Liver (tissue), 8 donors: ENCODE measurements at regions not wholly inside any gene's neighbourhood (a gene's known extent, or its start where the extent isn't known, plus 50 kb on each side); places are given as distances from the start of the nearest gene placed in this dataset.

Experiments used
- DNase-seq: peaks from one replicate; pipeline ENCODE4 v3.0.0-alpha.2; 2017; ENCODE audit warnings: low spot score
- H3K27ac ChIP-seq, 2 donors: one replicate each; pipeline ENCODE4 v1.7.0; 2013; ENCODE audit warnings: inconsistent platforms in 2 of 2, low read length in 2 of 2, control low read depth in 1 of 2, low read depth in 1 of 2, mild to moderate bottlenecking in 1 of 2
- H3K27me3 ChIP-seq, 4 donors: one replicate each; pipeline versions ENCODE4 v1.6.1 to v1.7.0; 2013; ENCODE audit warnings: low read length in 3 of 4, inconsistent platforms in 1 of 4, mild to moderate bottlenecking in 1 of 4, moderate library complexity in 1 of 4; ENCODE audit not compliant: control insufficient read depth in 4 of 4, insufficient read depth in 4 of 4
- H3K36me3 ChIP-seq, 4 donors: one replicate each; pipeline versions ENCODE4 v1.6.1 to v1.7.0; 2013; ENCODE audit warnings: low read length in 3 of 4, mild to moderate bottlenecking in 3 of 4, low read depth in 1 of 4, moderate library complexity in 1 of 4; ENCODE audit not compliant: control insufficient read depth in 4 of 4, insufficient read depth in 3 of 4
- H3K4me1 ChIP-seq, 4 donors: one replicate each; pipeline versions ENCODE4 v1.6.1 to v1.7.0; 2013; ENCODE audit warnings: low read length in 3 of 4, mild to moderate bottlenecking in 3 of 4, moderate library complexity in 1 of 4; ENCODE audit not compliant: control insufficient read depth in 4 of 4, insufficient read depth in 4 of 4
- H3K4me3 ChIP-seq, 3 donors: one replicate each; pipeline versions ENCODE4 v1.6.1 to v1.7.0; 2013; ENCODE audit warnings: low read length in 3 of 3, control low read depth in 1 of 3, low read depth in 1 of 3, mild to moderate bottlenecking in 1 of 3
- H3K9ac ChIP-seq, 2 donors: one replicate each; pipeline ENCODE4 v1.7.0; 2013; ENCODE audit warnings: low read length in 2 of 2, mild to moderate bottlenecking in 2 of 2, moderate library complexity in 2 of 2, control low read depth in 1 of 2, low read depth in 1 of 2
- H3K9me3 ChIP-seq, 4 donors: one replicate each; pipeline versions ENCODE4 v1.6.1 to v1.7.0; 2013; ENCODE audit warnings: low read length in 3 of 4; ENCODE audit not compliant: control insufficient read depth in 4 of 4
- EGR1 ChIP-seq, 2 donors: IDR thresholded peaks; 2 replicates each; pipeline ENCODE4 v1.6.1; 2016 to 2018; ENCODE audit warnings: antibody characterized with exemption in 2 of 2, low read depth in 2 of 2
- FOXA1 ChIP-seq: IDR thresholded peaks from 2 replicates; pipeline ENCODE4 v1.6.1; 2016; ENCODE audit warnings: antibody characterized with exemption
- FOXA2 ChIP-seq: IDR thresholded peaks from 2 replicates; pipeline ENCODE4 v1.6.1; 2016; ENCODE audit warnings: antibody characterized with exemption
- GABPA ChIP-seq, 2 donors: IDR thresholded peaks in 1 of 2; conservative IDR thresholded peaks in 1 of 2; 2 replicates each; pipeline ENCODE4 v1.6.1; 2016; ENCODE audit warnings: antibody characterized with exemption in 2 of 2, mild to moderate bottlenecking in 1 of 2, moderate library complexity in 1 of 2
- HNF4A ChIP-seq, 2 donors: conservative IDR thresholded peaks; 2 replicates each; pipeline ENCODE4 v1.6.1; 2016; ENCODE audit warnings: antibody characterized with exemption in 2 of 2, mild to moderate bottlenecking in 2 of 2
- HNF4G ChIP-seq: IDR thresholded peaks from 2 replicates; pipeline ENCODE4 v1.6.1; 2016; ENCODE audit warnings: antibody characterized with exemption
- JUND ChIP-seq, 2 donors: IDR thresholded peaks; 2 replicates each; pipeline ENCODE4 v1.6.1; 2016; ENCODE audit warnings: antibody characterized with exemption in 2 of 2
- RAD21 ChIP-seq, 2 donors: IDR thresholded peaks; 2 replicates each; pipeline ENCODE4 v1.6.1; 2016; ENCODE audit warnings: antibody characterized with exemption in 2 of 2, mild to moderate bottlenecking in 2 of 2
- RXRA ChIP-seq, 2 donors: IDR thresholded peaks; 2 replicates each; pipeline ENCODE4 v1.6.1; 2017 to 2018; ENCODE audit warnings: antibody characterized with exemption in 2 of 2, mild to moderate bottlenecking in 1 of 2
- SP1 ChIP-seq: IDR thresholded peaks from 2 replicates; pipeline ENCODE4 v1.6.1; 2018; ENCODE audit warnings: antibody characterized with exemption, mild to moderate bottlenecking
- TAF1 ChIP-seq: conservative IDR thresholded peaks from 2 replicates; pipeline ENCODE4 v1.6.1; 2016; ENCODE audit warnings: antibody characterized with exemption, mild to moderate bottlenecking
- YY1 ChIP-seq: IDR thresholded peaks from 2 replicates; pipeline ENCODE4 v1.6.1; 2016; ENCODE audit warnings: antibody characterized with exemption, mild to moderate bottlenecking
- WGBS: extraction: QIAGEN DNeasy Blood & Tissue Kit; methylation state at CpG from one replicate; pipeline ENCODE4 v1.1.7; 2013; 5-methylcytosine and 5-hydroxymethylcytosine counted together
- TF ChIP-seq, protein P1 (sequence below): IDR thresholded peaks from 2 replicates; pipeline ENCODE4 v1.6.1; 2016; ENCODE audit warnings: antibody characterized with exemption
- TF ChIP-seq, protein P2 (sequence below): IDR thresholded peaks from 2 replicates; pipeline ENCODE4 v1.6.1; 2016; ENCODE audit warnings: antibody characterized with exemption
- TF ChIP-seq, protein P3 (sequence below): fragments of 150-350 bp; IDR thresholded peaks from 2 replicates; pipeline ENCODE4 v1.5.1; 2017; ENCODE audit warnings: improper control_type of control experiment, low read depth, low read length; ENCODE audit not compliant: missing input control
- donor health status: healthy.
- donor health status: healthy.
- donor health status: healthy.
- donor health status: healthy.
- donor health status: healthy.

DNA sequence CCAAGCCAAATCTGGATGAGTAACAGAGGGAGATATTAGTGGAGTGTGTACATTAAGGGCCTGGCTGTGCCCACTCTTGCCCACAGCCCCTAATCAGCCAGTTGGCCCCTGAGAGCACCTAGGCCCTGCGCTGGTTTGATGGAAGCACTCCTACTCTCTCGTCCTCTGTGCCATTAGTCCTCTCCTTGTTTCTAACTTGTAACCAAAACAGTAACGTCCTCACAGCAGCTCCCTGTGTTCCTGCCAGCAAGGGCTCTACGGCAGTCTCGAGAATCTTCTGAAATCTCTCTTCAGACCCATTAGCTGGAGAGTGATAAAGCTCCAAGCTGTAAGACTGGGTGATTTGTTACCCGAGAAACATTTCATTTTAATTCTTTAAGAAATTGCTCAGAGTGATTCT, 76.1 kb downstream of the LRRC30 start (continued):
- TF ChIP-seq FOXA1 (no peak), GABPA (IDR thresholded peaks at IDR 0.05 in 1 of 2, conservative IDR thresholded peaks at IDR 0.05 in 1 of 2) (no peak), JUND (IDR thresholded peaks at IDR 0.05) (no peak), EGR1 (IDR thresholded peaks at IDR 0.05; ENCODE audit: low read depth in 2 of 2) (no peak)

DNA sequence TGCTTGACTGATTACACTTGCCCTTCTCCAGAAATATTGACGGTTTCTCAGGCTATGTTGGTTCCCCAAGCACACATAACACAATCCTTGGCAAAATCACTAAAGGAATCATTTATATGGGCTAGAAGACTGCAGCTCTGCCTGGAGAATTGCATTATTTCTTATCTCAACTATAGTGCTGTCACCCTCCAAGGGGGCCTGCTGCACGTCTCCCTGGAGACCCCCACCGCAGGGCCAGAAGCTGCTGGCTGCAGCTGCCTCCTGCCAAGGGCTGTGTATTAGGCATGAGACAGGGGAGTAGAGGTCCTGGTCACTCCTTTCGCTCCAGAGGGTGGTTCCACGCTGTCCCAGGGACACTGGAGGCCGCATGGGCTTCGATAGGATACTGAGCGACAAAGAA, 76.6 kb downstream of the LRRC30 start:
- 90% methylated on average over 8 of the region's 8 CpGs for WGBS
- H3K4me3 ChIP-seq = no peak overlapping the region

DNA sequence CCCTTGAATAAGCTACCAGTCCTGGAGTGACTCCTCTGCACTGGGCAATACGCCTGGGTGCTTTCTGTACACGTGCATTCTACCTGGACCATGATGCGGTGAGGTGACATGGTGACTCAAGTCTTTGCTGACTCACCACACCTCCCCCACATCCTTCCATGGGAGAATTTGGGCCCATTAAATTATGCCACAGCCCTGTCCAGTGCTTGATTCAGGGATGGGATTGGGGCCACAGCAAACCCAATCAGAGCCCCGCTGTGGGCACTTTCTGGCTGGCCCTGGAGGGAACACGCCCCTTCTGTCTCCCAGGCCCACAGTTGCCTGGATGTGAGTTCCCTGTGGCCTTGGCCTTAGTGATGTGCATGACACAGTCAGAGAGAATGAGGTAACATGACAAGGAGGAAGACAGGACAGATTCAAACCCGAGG, 86.9 kb downstream of the LRRC30 start:
- DNase-seq = no peak
- Histone ChIP-seq H3K9me3 (peaks cover 0 to 4% (median 0%) of the 10 kb centered on the region in 4 donors), H3K4me3 (no peak overlapping the region), H3K9ac (no peak overlapping the region), H3K27ac (no peak overlapping the region), H3K27me3 (no peaks in the 10 kb centered on the region), H3K4me1 (no peaks in the 10 kb centered on the region), H3K36me3 (no peaks in the 10 kb centered on the region)
- WGBS = 90% methylated on average over 6 of the region's 6 CpGs
- TF ChIP-seq TAF1 (no peak), YY1 (no peak), FOXA1 (no peak), EGR1 (IDR thresholded peaks at IDR 0.05; ENCODE audit: low read depth in 2 of 2) (no peak)
- TF ChIP-seq, protein P1, sequence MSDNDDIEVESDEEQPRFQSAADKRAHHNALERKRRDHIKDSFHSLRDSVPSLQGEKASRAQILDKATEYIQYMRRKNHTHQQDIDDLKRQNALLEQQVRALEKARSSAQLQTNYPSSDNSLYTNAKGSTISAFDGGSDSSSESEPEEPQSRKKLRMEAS = no peak

More for the DNA sequence above, 76.6 kb downstream of the LRRC30 start:
- H3K9me3 ChIP-seq = peaks cover 0 to 3% (median 0%) of the 10 kb centered on the region in 4 donors
- TF ChIP-seq FOXA2 = no peak
- TF ChIP-seq TAF1 = no peak
- no peak for TF ChIP-seq EGR1 (IDR thresholded peaks at IDR 0.05; ENCODE audit: low read depth in 2 of 2)
- no peak for TF ChIP-seq YY1
- TF ChIP-seq SP1 = no peak
- TF ChIP-seq, protein P1 = no peak
- no peak for TF ChIP-seq HNF4A (conservative IDR thresholded peaks at IDR 0.05)
- TF ChIP-seq, protein P2, sequence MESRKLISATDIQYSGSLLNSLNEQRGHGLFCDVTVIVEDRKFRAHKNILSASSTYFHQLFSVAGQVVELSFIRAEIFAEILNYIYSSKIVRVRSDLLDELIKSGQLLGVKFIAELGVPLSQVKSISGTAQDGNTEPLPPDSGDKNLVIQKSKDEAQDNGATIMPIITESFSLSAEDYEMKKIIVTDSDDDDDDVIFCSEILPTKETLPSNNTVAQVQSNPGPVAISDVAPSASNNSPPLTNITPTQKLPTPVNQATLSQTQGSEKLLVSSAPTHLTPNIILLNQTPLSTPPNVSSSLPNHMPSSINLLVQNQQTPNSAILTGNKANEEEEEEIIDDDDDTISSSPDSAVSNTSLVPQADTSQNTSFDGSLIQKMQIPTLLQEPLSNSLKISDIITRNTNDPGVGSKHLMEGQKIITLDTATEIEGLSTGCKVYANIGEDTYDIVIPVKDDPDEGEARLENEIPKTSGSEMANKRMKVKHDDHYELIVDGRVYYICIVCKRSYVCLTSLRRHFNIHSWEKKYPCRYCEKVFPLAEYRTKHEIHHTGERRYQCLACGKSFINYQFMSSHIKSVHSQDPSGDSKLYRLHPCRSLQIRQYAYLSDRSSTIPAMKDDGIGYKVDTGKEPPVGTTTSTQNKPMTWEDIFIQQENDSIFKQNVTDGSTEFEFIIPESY = no peak
- TF ChIP-seq GABPA (IDR thresholded peaks at IDR 0.05 in 1 of 2, conservative IDR thresholded peaks at IDR 0.05 in 1 of 2) = no peak
- TF ChIP-seq RXRA (IDR thresholded peaks at IDR 0.05) = no peak
- no peak for TF ChIP-seq RAD21 (IDR thresholded peaks at IDR 0.05)
- no peak for TF ChIP-seq HNF4G
- TF ChIP-seq FOXA1 = no peak
- TF ChIP-seq, protein P3, sequence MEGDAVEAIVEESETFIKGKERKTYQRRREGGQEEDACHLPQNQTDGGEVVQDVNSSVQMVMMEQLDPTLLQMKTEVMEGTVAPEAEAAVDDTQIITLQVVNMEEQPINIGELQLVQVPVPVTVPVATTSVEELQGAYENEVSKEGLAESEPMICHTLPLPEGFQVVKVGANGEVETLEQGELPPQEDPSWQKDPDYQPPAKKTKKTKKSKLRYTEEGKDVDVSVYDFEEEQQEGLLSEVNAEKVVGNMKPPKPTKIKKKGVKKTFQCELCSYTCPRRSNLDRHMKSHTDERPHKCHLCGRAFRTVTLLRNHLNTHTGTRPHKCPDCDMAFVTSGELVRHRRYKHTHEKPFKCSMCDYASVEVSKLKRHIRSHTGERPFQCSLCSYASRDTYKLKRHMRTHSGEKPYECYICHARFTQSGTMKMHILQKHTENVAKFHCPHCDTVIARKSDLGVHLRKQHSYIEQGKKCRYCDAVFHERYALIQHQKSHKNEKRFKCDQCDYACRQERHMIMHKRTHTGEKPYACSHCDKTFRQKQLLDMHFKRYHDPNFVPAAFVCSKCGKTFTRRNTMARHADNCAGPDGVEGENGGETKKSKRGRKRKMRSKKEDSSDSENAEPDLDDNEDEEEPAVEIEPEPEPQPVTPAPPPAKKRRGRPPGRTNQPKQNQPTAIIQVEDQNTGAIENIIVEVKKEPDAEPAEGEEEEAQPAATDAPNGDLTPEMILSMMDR = no peak
- H3K27me3 ChIP-seq = no peaks in the 10 kb centered on the region
- H3K27ac ChIP-seq = no peak overlapping the region
- H3K4me1 ChIP-seq = no peaks in the 10 kb centered on the region
- DNase-seq = no peak
- no peak overlapping the region for H3K9ac ChIP-seq
- H3K36me3 ChIP-seq = no peaks in the 10 kb centered on the region
